ENCODE measurements at regions not wholly inside any gene's neighbourhood (a gene's known extent, or its start where the extent isn't known, plus 50 kb on each side); places are given as distances from the start of the nearest gene placed in this dataset.
"Not testable (repeated sequence)": the region's sequence is repeated elsewhere in the genome, so short reads cannot be mapped to it uniquely, and the experiment has no call there.

GRCh38 chr6:133114973-133115372 is 126.2 kb upstream of the EYA4 start:
- DNase-seq (ENCODE audit: low read depth in 3 of 3) = no peak

- no peak for DNase-seq (ENCODE audit: low read depth in 3 of 3)
Observed at GRCh38 chr6:133115946-133116345, 125.2 kb upstream of the EYA4 start.

- no peak for DNase-seq (ENCODE audit: low read depth in 3 of 3)
Observed at GRCh38 chr6:133128191-133128590, 113.0 kb upstream of the EYA4 start.

- DNase-seq (ENCODE audit: low read depth in 3 of 3) = no peak
Observed at GRCh38 chr6:133129556-133129955, 111.6 kb upstream of the EYA4 start.

GRCh38 chr6:133130863-133131262 is 110.3 kb upstream of the EYA4 start:
- no peak for DNase-seq (ENCODE audit: low read depth in 3 of 3)

GRCh38 chr6:133131621-133132465 is 109.3 kb upstream of the EYA4 start:
- DNase-seq (ENCODE audit: low read depth in 3 of 3) = no peak

GRCh38 chr6:133132466-133132971 is 108.6 kb upstream of the EYA4 start:
- DNase-seq (ENCODE audit: low read depth in 3 of 3) = no peak

GRCh38 chr6:133136177-133136880 is 104.8 kb upstream of the EYA4 start:
- no peak for DNase-seq (ENCODE audit: low read depth in 3 of 3)

GRCh38 chr6:133147470-133148184 is 93.5 kb upstream of the EYA4 start:
- DNase-seq (ENCODE audit: low read depth in 3 of 3) = not testable (repeated sequence)

GRCh38 chr6:133156689-133157088 is 84.5 kb upstream of the EYA4 start:
- DNase-seq (ENCODE audit: low read depth in 3 of 3) = no peak

- DNase-seq (ENCODE audit: low read depth in 3 of 3) = no peak
Observed at GRCh38 chr6:133157995-133158394, 83.2 kb upstream of the EYA4 start.

- no peak for DNase-seq (ENCODE audit: low read depth in 3 of 3)
Observed at GRCh38 chr6:133159255-133159795, 81.8 kb upstream of the EYA4 start.

GRCh38 chr6:133160536-133160935 is 80.6 kb upstream of the EYA4 start:
- DNase-seq (ENCODE audit: low read depth in 3 of 3) = no peak

GRCh38 chr6:133165235-133165634 is 75.9 kb upstream of the EYA4 start:
- no peak for DNase-seq (ENCODE audit: low read depth in 3 of 3)

- no peak for DNase-seq (ENCODE audit: low read depth in 3 of 3)
Observed at GRCh38 chr6:133166766-133167165, 74.4 kb upstream of the EYA4 start.

GRCh38 chr6:133169901-133170300 is 71.3 kb upstream of the EYA4 start:
- no peak for DNase-seq (ENCODE audit: low read depth in 3 of 3)

GRCh38 chr6:133170602-133171001 is 70.6 kb upstream of the EYA4 start:
- no peak for DNase-seq (ENCODE audit: low read depth in 3 of 3)

- DNase-seq (ENCODE audit: low read depth in 3 of 3) = no peak
Observed at GRCh38 chr6:133171989-133172604, 69.1 kb upstream of the EYA4 start.

GRCh38 chr6:133173276-133173675 is 67.9 kb upstream of the EYA4 start:
- DNase-seq (ENCODE audit: low read depth in 3 of 3) = no peak

GRCh38 chr6:133179481-133179880 is 61.7 kb upstream of the EYA4 start:
- no peak for DNase-seq (ENCODE audit: low read depth in 3 of 3)

GRCh38 chr6:133183691-133184090 is 57.5 kb upstream of the EYA4 start:
- no peak for DNase-seq (ENCODE audit: low read depth in 3 of 3)
